NCI-H187 (cell line): ENCODE measurements at regions not wholly inside any gene's neighbourhood (a gene's known extent, or its start where the extent isn't known, plus 50 kb on each side); places are given as distances from the start of the nearest gene placed in this dataset.
"Not testable (repeated sequence)": the region's sequence is repeated elsewhere in the genome, so short reads cannot be mapped to it uniquely, and the experiment has no call there.

Experiments
- DNase-seq, 2 experiments: peaks; one replicate each; lab custom pipeline; 2025; lab: John Stamatoyannopoulos, UW

- DNase-seq = not testable (repeated sequence)
These were observed 385.7 kb upstream of the TENM3 start for GRCh38 chr4:181857471-181857870.

DNA sequence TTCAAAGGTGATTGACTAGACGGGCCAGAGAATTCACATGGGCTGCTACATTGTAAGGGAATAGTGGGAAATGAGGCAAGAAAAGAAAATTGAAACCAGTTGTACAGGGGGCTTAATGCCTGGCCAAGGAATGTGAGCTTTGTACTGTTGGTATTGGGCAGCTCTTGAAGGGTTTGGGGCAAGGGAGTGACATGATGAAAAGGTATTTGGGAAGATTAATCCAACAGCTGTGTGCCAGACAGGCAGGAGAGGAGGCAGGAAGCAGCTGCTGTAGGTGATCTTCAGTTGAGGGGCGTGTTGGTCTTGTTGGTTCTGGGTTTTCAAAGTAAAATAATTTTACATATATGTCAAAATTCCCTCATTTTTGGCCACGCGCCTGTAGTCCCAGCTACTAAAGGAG is 384.5 kb upstream of the TENM3 start:
- no peak for DNase-seq

DNA sequence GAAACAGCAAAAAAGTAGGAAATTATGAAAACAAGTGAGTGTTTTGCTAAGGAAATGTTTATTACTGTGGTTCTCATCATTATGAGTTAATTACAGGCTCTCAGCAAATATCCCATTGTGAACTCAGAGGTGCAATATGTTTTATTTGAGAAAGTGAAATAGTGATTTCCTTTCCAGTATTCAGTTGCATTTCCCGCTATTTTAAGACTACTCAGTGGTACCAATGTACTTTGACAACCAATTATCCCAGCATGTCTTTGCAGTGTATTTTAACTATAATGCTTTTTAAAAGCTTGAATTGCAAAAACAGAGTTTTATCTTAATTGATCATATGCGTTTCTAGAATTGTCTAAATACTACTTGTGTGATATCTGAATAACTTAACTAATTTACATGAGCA is 383.8 kb upstream of the TENM3 start:
- DNase-seq = no peak

DNA sequence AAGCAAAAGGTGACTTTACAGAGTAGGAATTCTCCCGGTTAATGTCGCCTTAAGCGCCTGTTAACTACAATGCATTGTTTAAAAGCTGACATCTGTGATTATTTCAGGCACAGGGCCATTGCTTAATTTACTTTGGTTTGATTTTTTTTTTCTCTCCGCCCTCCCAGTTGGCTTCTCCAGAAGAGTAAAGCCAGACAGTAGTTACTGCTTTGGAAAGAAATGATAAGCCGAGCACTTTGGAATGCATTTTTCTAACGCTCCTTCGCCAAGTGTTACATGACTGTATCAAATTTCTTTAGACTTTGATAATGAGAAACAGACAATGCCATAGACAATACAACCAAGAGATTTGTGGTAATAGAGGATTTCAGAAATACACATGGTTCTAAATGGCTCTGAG is 383.0 kb upstream of the TENM3 start:
- no peak for DNase-seq

- DNase-seq = no peak
These were observed 382.5 kb upstream of the TENM3 start for GRCh38 chr4:181860668-181861067.

DNA sequence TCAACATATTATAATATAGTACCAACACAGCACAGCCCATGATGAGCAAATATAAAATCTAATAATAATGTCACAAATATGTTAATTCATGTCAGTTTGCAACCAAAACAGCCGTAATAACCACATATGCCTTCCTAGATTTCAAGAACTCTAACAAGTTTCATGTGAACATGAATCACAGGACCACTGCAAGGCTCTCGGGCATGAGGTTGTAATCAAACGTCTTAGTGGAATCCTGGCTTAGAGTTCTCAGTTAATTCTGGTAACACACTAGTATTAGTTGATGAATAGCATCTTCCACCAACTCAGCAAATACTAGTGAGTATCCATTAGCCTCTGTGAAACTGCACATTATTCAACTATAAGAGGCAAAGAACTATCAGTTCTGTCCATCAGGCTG is 379.3 kb upstream of the TENM3 start:
- DNase-seq = no peak

GRCh38 chr4:181870326-181870725 is 372.9 kb upstream of the TENM3 start:
- no peak for DNase-seq

GRCh38 chr4:181874602-181875001 is 368.6 kb upstream of the TENM3 start:
- DNase-seq = no peak

DNA sequence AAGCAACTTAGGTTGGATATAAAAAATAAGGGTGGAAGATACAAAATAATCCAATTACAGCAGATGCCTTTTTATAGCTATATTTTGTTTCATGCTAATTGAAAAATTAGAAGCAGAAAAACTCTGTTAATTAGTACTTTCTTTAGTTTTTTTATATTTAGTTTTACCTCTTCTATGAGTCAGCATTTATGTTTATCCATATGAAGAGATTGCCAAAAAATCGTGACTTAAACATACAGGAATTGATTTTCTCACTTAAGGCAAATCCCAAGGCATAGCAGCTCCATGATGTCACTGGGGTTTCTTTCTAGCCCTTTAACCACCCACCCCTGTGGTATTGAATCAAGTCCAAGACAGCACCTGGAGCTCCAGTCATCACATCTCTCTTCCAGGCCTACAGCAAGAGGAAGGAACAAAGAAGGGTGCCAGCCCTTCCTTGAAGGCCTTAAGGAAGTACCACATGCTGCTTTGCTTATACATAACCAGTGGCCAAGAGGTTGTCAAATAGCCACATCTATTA is 365.8 kb upstream of the TENM3 start:
- DNase-seq = no peak

GRCh38 chr4:181890031-181890430 is 353.2 kb upstream of the TENM3 start:
- no peak for DNase-seq

DNA sequence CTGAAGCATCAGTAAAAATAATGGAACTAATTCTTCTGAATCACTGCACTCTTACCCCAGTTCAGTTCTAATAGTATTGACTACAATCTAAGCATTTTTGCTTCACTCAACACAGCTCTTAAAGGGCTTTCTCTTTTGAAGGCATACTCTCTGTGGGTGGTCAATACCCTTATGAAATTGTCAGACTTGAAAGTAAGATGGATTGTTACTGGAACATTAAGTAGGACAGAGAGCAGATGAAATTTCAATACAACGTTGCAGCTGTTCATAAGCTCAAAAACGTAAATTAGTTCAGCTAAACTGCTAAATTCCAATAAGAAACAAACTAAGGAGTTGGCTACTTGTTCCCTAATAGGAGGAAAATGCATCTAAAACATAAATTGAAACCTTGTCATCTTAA is 352.3 kb upstream of the TENM3 start:
- no peak for DNase-seq

DNA sequence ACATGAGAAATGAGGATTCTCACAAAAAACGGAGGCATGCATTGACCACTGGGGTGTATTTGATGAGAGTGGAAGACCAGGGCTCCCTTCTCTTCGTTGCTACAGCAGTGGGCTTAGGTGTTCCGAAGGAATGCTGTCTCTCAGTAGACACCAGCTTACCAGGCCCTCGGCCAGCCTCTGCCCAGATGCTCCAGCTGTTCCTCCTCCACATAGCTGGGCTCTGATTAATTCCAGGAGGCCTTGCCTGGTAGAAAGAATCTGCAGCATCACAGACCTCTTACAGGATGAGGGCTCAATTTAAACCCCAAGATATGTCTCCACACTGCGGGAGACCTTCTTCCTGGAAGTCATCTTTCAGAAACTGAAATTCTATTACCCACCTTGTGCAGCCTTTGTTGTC is 346.6 kb upstream of the TENM3 start:
- DNase-seq = no peak

GRCh38 chr4:181897935-181898334 is 345.3 kb upstream of the TENM3 start:
- no peak for DNase-seq

- DNase-seq = not testable (repeated sequence)
These were observed 340.8 kb upstream of the TENM3 start for GRCh38 chr4:181902404-181902803.

DNA sequence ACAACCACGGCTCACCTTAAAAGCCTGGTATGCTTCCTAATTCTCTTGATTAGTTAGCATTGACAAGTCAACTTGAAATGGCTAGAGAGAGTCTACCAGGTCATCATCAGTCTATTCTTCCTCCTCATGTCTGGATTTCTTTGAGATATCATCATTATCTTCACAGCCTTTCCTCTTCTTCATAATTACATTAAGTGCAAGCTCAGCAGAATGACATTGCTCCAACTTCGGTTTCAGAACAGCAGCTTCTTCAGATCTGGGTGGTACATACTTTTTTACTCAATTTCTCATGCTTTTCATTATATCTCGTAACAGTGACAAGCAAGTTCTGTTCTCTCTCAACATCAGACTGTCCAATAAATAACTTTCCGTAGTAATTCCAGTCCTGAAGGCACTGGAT is 337.5 kb upstream of the TENM3 start:
- DNase-seq = no peak

DNA sequence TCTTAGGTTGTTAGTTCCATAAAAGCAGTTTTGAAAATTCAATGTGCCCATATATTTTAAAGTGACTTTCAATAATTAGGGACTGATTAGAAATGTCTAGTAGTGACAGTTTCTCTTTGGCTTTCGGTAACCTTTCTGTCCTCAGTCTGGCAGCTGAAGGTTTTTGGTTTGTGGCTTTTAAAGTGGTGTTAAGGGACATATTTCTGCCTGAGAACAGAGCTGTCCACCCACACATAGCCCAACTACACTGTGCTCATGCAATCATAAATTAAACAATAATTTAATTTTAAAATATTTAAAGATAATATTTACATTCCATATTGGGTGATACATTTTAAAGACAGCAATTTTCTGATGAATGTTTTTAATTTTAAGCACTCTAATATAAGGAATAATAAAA is 335.0 kb upstream of the TENM3 start:
- no peak for DNase-seq

DNA sequence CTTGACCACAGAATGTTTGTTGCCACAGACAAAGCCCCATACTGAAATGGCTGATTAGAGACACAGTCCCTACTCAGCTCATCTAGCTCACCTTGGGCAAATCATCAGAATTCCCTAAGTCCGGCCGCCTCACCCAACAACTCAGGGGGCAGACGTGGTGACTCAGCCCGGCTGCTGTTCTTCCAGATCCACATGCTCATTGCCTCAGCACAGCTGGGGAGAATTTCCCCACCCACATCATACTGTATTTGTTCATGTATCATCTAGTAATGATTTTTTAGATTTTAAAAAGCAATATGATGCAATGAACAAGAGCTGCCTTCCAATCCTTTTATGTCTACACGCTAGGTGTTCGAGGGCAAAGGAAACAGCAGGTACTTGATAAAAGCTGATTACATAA is 333.8 kb upstream of the TENM3 start:
- no peak for DNase-seq

DNA sequence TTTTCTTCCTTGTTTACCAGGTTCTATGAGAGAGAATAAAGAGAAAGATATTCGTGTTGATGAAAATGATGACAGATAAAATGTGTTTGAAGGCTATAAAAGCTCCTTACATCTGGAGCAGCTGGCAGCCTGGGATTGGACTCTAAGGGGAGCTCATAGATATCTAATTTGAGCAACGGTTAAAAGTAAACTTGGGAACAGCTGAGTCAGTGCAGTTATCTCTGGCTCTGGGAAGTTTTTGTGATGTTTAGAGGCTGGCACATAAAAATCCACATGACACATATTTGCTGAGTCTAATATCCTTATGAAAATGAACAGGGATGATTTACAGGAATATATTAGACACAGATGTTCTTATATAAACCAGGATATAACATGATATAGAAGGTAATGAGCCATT is 331.8 kb upstream of the TENM3 start:
- no peak for DNase-seq

GRCh38 chr4:181933471-181933870 is 309.7 kb upstream of the TENM3 start:
- DNase-seq = no peak

DNA sequence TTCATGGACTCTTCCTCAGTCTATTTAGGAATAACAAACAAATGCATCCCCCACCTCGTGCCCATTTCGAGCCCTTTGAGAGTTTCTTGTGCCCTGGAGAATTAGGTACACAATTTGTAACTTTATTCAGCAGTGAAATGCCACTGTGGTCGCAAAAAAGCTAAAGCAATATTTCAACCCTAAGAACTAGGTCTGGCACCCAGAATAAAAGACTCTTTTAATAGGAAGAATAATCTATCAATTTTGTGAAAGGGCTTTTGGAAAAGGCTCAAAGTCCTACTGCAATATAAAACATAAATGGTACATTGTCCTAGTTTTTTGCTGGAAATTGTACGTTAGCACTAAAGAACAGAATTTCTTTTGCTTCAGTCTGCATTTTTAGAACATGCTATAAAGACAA is 304.6 kb upstream of the TENM3 start:
- no peak for DNase-seq

GRCh38 chr4:181939199-181939945 is 303.8 kb upstream of the TENM3 start:
- no peak for DNase-seq

- DNase-seq = peak; percentile 70 to 79
These were observed 298.7 kb upstream of the TENM3 start for GRCh38 chr4:181944527-181944926.

GRCh38 chr4:181946902-181947301 is 296.3 kb upstream of the TENM3 start:
- no peak for DNase-seq

DNA sequence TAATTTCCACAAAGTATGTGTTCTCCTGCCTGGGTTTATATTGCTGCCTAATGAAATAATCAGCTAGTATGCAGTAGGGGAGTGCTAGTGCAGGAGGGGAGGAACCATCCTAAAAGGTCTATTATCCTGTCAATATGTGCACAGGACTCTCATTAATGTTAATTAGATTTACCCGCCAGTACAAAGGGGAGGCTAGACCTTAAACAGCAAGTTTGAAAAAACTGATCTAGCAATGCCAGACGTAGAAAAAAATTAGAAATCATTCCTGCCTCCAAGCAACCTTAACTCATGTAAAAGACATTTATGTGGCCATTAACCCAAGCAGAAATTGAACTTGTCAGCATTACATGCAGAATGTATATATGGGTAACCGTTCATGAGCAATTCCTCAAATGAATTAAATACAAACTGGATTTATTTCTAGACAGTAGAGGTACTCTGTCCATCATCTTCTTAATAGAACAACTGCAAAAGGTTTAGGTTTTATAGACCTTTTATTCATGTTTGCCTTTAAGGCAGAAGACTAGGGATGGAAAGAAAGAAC is 294.3 kb upstream of the TENM3 start:
- no peak for DNase-seq
